ENCODE measurements at regions not wholly inside any gene's neighbourhood (a gene's known extent, or its start where the extent isn't known, plus 50 kb on each side); places are given as distances from the start of the nearest gene placed in this dataset.

GRCh38 chr10:117778241-117778640 lies 235.7 kb downstream of the EMX2 start:
- no peak overlapping the region for H4K5ac ChIP-seq (ENCODE audit: insufficient read length, low read depth, low read length)
- no peaks in the 10 kb centered on the region for H4K20me1 ChIP-seq (replicated peaks in 1 of 2; ENCODE audit: control insufficient read depth in 1 of 2, insufficient read depth in 2 of 2, low read length in 2 of 2)
- no peak overlapping the region for H2AK5ac ChIP-seq (ENCODE audit: low read depth, low read length)
- no peak overlapping the region for H3K9ac ChIP-seq (replicated peaks in 1 of 4; ENCODE audit: extremely low read depth in 1 of 4, low read depth in 3 of 4, low read length in 3 of 4)
- no peak overlapping the region for H2AFZ ChIP-seq (ENCODE audit: low read length)
- H3K56ac ChIP-seq (replicated peaks; ENCODE audit: insufficient read length, low read depth, low read length) = no peak overlapping the region
- H3K18ac ChIP-seq (ENCODE audit: extremely low read depth, low read length) = no peak overlapping the region
- H3K79me1 ChIP-seq (ENCODE audit: low read depth, low read length) = no peaks in the 10 kb centered on the region
- no peak overlapping the region for H2BK120ac ChIP-seq (replicated peaks; ENCODE audit: low read depth, low read length)
- no peak overlapping the region for H3K23ac ChIP-seq (ENCODE audit: insufficient read length)
- H3K4me2 ChIP-seq (ENCODE audit: insufficient read depth in 1 of 2, low read depth in 2 of 2, low read length in 2 of 2) = no peak overlapping the region
- no peak overlapping the region for H3K4me3 ChIP-seq (ENCODE audit: extremely low read depth in 1 of 4, insufficient read depth in 2 of 4, low read depth in 3 of 4, low read length in 4 of 4)
- H2BK12ac ChIP-seq (ENCODE audit: low read depth, low read length) = no peak overlapping the region
- H3K9me3 ChIP-seq (ENCODE audit: insufficient read depth in 2 of 2, low read depth in 1 of 2, low read length in 1 of 2) = no peaks in the 10 kb centered on the region
- 85% methylated on average over 3 of the region's 3 CpGs; no CpG with 5 or more reads in 1 of the 2 experiments for WGBS, 2 experiments (ENCODE audit: extremely low coverage in 1 of 2, insufficient coverage in 1 of 2, insufficient read length in 1 of 2, insufficient replicate concordance in 2 of 2, low coverage in 1 of 2, low lambda C conversion rate in 2 of 2, missing lambda C conversion rate in 1 of 2)
- POLR2A ChIA-PET (ENCODE audit: partially characterized antibody) = no interaction called here
- FAIRE-seq (no peak), DNase-seq (ENCODE audit: low read depth in 1 of 2, low spot score in 2 of 2) (no peak)
- no peak overlapping the region for H3K27ac ChIP-seq (ENCODE audit: low read depth, low read length)
- no peak overlapping the region for H4K8ac ChIP-seq (ENCODE audit: extremely low read depth, insufficient read depth, low read length)
- peaks cover 4% of the 10 kb centered on the region; the same call in 1 of the 2 replicates for H3K23me2 ChIP-seq (ENCODE audit: low read depth, low read length)
- H3K4ac ChIP-seq (replicated peaks; ENCODE audit: insufficient read length, low read depth, low read length) = no peak overlapping the region
- H2BK5ac ChIP-seq (ENCODE audit: low read depth, low read length) = no peak overlapping the region
- no peaks in the 10 kb centered on the region for H3K79me2 ChIP-seq (ENCODE audit: control insufficient read depth in 1 of 2, insufficient read depth in 2 of 2, low read length in 2 of 2)
- no peak overlapping the region for H3K14ac ChIP-seq (ENCODE audit: insufficient read length)
- H2BK20ac ChIP-seq (ENCODE audit: low read length) = no peak overlapping the region
- CTCF ChIA-PET (ENCODE audit: partially characterized antibody) = interaction anchor here (0.8 kb wide), 1 partner anchor 16 kb away, joined by 3 read pairs; no protein-coding TSS in a partner anchor
- H3K4me1 ChIP-seq (replicated peaks in 1 of 4; ENCODE audit: control insufficient read depth in 3 of 4, insufficient read depth in 4 of 4, low read length in 3 of 4) = no peaks in the 10 kb centered on the region
- H4K91ac ChIP-seq (replicated peaks; ENCODE audit: insufficient read length, low read length) = no peak overlapping the region
- TF ChIP-seq RNF2 (IDR thresholded peaks at IDR 0.05; ENCODE audit: borderline replicate concordance, low read depth, low read length, missing control alignments, poor library complexity, severe bottlenecking) = no peak
- TF ChIP-seq HDAC2 (IDR thresholded peaks at IDR 0.05; ENCODE audit: borderline replicate concordance in 1 of 2, low read depth in 2 of 2, low read length in 2 of 2) = no peak
- no peak for TF ChIP-seq SP4 (IDR thresholded peaks at IDR 0.05; ENCODE audit: low read length)
- TF ChIP-seq GABPA (IDR thresholded peaks at IDR 0.05; ENCODE audit: borderline replicate concordance, insufficient read depth, low read length) = no peak
- TF ChIP-seq BCL11A (IDR thresholded peaks at IDR 0.05; ENCODE audit: low read depth in 2 of 2, low read length in 2 of 2) = no peak
- no peak for TF ChIP-seq EZH2 (IDR thresholded peaks at IDR 0.05; ENCODE audit: low read depth, low read length, severe bottlenecking)
- TF ChIP-seq SAP30 (IDR thresholded peaks at IDR 0.05; ENCODE audit: insufficient read depth, insufficient replicate concordance, low read length) = no peak
- no peak for TF ChIP-seq RBBP5 (IDR thresholded peaks at IDR 0.05; ENCODE audit: borderline replicate concordance, low read depth, low read length)
- no peak for TF ChIP-seq TBP (IDR thresholded peaks at IDR 0.05; ENCODE audit: low read depth, low read length)
- TF ChIP-seq NRF1 (IDR thresholded peaks at IDR 0.05; ENCODE audit: low read depth, low read length) = no peak
- TF ChIP-seq SP2 (IDR thresholded peaks at IDR 0.05; ENCODE audit: low read length) = no peak
- TF ChIP-seq EGR1 (IDR thresholded peaks at IDR 0.05; ENCODE audit: borderline replicate concordance, low read depth, low read length) = no peak
- no peaks in the 10 kb centered on the region for H3K36me3 ChIP-seq (ENCODE audit: control insufficient read depth in 2 of 4, insufficient read depth in 4 of 4, low read length in 3 of 4)
- H3K27me3 ChIP-seq (replicated peaks in 1 of 4; ENCODE audit: control insufficient read depth in 3 of 4, extremely low read depth in 1 of 4, insufficient read depth in 3 of 4, low read length in 3 of 4) = no peaks in the 10 kb centered on the region
- H2BK15ac ChIP-seq (ENCODE audit: low read length) = no peak overlapping the region

All from H1 (cell line).